Retinal pigment epithelial cell (primary cell): ENCODE measurements at regions not wholly inside any gene's neighbourhood (a gene's known extent, or its start where the extent isn't known, plus 50 kb on each side); places are given as distances from the start of the nearest gene placed in this dataset.

Experiments
- DNase-seq: peaks from one replicate; pipeline ENCODE4 v3.0.0-alpha.2; 2010; ENCODE audit warnings: low read depth
- H3K4me3 ChIP-seq: 2 replicates; pipeline ENCODE4 v1.5.1; 2011; ENCODE audit warnings: mild to moderate bottlenecking, low read length, control low read depth, moderate library complexity
- TF ChIP-seq, protein P1 (sequence below): conservative IDR thresholded peaks from 2 replicates; pipeline ENCODE4 v1.5.1; 2011; ENCODE audit warnings: low read depth, low read length, control low read depth, inconsistent platforms

- TF ChIP-seq, protein P1, sequence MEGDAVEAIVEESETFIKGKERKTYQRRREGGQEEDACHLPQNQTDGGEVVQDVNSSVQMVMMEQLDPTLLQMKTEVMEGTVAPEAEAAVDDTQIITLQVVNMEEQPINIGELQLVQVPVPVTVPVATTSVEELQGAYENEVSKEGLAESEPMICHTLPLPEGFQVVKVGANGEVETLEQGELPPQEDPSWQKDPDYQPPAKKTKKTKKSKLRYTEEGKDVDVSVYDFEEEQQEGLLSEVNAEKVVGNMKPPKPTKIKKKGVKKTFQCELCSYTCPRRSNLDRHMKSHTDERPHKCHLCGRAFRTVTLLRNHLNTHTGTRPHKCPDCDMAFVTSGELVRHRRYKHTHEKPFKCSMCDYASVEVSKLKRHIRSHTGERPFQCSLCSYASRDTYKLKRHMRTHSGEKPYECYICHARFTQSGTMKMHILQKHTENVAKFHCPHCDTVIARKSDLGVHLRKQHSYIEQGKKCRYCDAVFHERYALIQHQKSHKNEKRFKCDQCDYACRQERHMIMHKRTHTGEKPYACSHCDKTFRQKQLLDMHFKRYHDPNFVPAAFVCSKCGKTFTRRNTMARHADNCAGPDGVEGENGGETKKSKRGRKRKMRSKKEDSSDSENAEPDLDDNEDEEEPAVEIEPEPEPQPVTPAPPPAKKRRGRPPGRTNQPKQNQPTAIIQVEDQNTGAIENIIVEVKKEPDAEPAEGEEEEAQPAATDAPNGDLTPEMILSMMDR = no peak
Observed at GRCh38 chr12:23098517-23098916, 473.5 kb downstream of the ETNK1 start.

DNA sequence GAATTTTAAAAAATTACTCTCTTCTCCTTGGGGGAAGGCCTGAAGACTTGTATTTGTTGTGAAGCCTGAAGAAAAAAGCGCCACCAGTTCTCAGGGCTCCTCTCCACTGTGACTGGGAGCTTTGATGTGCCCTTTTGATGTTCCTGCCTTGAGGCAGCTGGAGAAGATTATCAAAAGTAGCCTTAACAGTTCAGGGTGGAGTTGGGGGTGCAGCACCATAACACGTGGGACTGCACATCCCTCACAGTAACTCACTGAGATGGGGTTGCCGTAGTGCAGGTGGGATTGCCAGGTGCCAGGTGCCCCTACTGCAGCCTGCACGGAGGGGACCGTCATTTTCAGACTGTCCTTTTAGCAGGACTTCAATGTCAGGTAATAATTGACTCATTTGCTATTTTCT, 474.1 kb downstream of the ETNK1 start:
- H3K4me3 ChIP-seq = no peak overlapping the region
- no peak for DNase-seq
- TF ChIP-seq, protein P1 = no peak

More at GRCh38 chr12:23098517-23098916, 473.5 kb downstream of the ETNK1 start:
- DNase-seq = no peak
- no peak overlapping the region for H3K4me3 ChIP-seq

- no peak overlapping the region for H3K4me3 ChIP-seq
- DNase-seq = no peak
- TF ChIP-seq, protein P1 = no peak
Observed at GRCh38 chr12:23099604-23100003, 474.6 kb downstream of the ETNK1 start.

- H3K4me3 ChIP-seq = no peak overlapping the region
- no peak for DNase-seq
- TF ChIP-seq, protein P1 = no peak
Observed at GRCh38 chr12:23108957-23109356, 484.0 kb downstream of the ETNK1 start.

GRCh38 chr12:23113781-23114180, 488.8 kb downstream of the ETNK1 start:
- H3K4me3 ChIP-seq = no peak overlapping the region
- no peak for DNase-seq
- TF ChIP-seq, protein P1 = no peak

- H3K4me3 ChIP-seq = no peak overlapping the region
- DNase-seq = no peak
- TF ChIP-seq, protein P1 = no peak
Observed at GRCh38 chr12:23115984-23116383, 491.0 kb downstream of the ETNK1 start.

DNA sequence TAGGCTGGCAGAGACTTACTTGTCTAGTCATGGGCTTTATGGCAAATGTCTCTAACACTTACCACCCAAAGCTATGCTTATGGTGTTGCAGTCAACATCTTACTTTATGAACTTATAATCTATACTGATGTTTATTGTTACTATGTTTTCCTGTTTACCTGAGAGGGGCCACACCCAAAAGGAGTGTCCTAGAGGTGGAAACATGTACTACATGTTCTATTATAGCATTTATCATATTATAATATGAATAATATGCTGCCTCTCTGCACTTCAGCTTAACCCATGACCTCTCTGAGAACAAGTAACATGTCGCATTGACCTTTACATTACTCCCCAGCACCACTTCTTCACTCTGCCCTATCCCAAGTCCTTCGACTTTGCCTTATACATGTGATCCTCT, 501.8 kb downstream of the ETNK1 start:
- no peak for DNase-seq
- no peak overlapping the region for H3K4me3 ChIP-seq
- TF ChIP-seq, protein P1 = no peak
